Liver (tissue), 7 donors: ENCODE measurements at regions not wholly inside any gene's neighbourhood (a gene's known extent, or its start where the extent isn't known, plus 50 kb on each side); places are given as distances from the start of the nearest gene placed in this dataset.

Experiments used
- DNase-seq: peaks from one replicate; pipeline ENCODE4 v3.0.0-alpha.2; 2017; ENCODE audit warnings: low spot score
- H3K27ac ChIP-seq, 2 donors: one replicate each; pipeline ENCODE4 v1.7.0; 2013; ENCODE audit warnings: inconsistent platforms in 2 of 2, low read length in 2 of 2, control low read depth in 1 of 2, low read depth in 1 of 2, mild to moderate bottlenecking in 1 of 2
- H3K27me3 ChIP-seq, 4 donors: one replicate each; pipeline versions ENCODE4 v1.6.1 to v1.7.0; 2013; ENCODE audit warnings: low read length in 3 of 4, inconsistent platforms in 1 of 4, mild to moderate bottlenecking in 1 of 4, moderate library complexity in 1 of 4; ENCODE audit not compliant: control insufficient read depth in 4 of 4, insufficient read depth in 4 of 4
- H3K36me3 ChIP-seq, 4 donors: one replicate each; pipeline versions ENCODE4 v1.6.1 to v1.7.0; 2013; ENCODE audit warnings: low read length in 3 of 4, mild to moderate bottlenecking in 3 of 4, low read depth in 1 of 4, moderate library complexity in 1 of 4; ENCODE audit not compliant: control insufficient read depth in 4 of 4, insufficient read depth in 3 of 4
- H3K4me1 ChIP-seq, 4 donors: one replicate each; pipeline versions ENCODE4 v1.6.1 to v1.7.0; 2013; ENCODE audit warnings: low read length in 3 of 4, mild to moderate bottlenecking in 3 of 4, moderate library complexity in 1 of 4; ENCODE audit not compliant: control insufficient read depth in 4 of 4, insufficient read depth in 4 of 4
- H3K4me3 ChIP-seq, 3 donors: one replicate each; pipeline versions ENCODE4 v1.6.1 to v1.7.0; 2013; ENCODE audit warnings: low read length in 3 of 3, control low read depth in 1 of 3, low read depth in 1 of 3, mild to moderate bottlenecking in 1 of 3
- H3K9ac ChIP-seq, 2 donors: one replicate each; pipeline ENCODE4 v1.7.0; 2013; ENCODE audit warnings: low read length in 2 of 2, mild to moderate bottlenecking in 2 of 2, moderate library complexity in 2 of 2, control low read depth in 1 of 2, low read depth in 1 of 2
- H3K9me3 ChIP-seq, 4 donors: one replicate each; pipeline versions ENCODE4 v1.6.1 to v1.7.0; 2013; ENCODE audit warnings: low read length in 3 of 4; ENCODE audit not compliant: control insufficient read depth in 4 of 4
- ATF3 ChIP-seq: IDR thresholded peaks from 2 replicates; pipeline ENCODE4 v1.6.1; 2016; ENCODE audit warnings: antibody characterized with exemption
- FOXA1 ChIP-seq: IDR thresholded peaks from 2 replicates; pipeline ENCODE4 v1.6.1; 2016; ENCODE audit warnings: antibody characterized with exemption
- FOXA2 ChIP-seq: IDR thresholded peaks from 2 replicates; pipeline ENCODE4 v1.6.1; 2016; ENCODE audit warnings: antibody characterized with exemption
- GABPA ChIP-seq, 2 donors: IDR thresholded peaks in 1 of 2; conservative IDR thresholded peaks in 1 of 2; 2 replicates each; pipeline ENCODE4 v1.6.1; 2016; ENCODE audit warnings: antibody characterized with exemption in 2 of 2, mild to moderate bottlenecking in 1 of 2, moderate library complexity in 1 of 2
- HNF4G ChIP-seq: IDR thresholded peaks from 2 replicates; pipeline ENCODE4 v1.6.1; 2016; ENCODE audit warnings: antibody characterized with exemption
- JUND ChIP-seq, 2 donors: IDR thresholded peaks; 2 replicates each; pipeline ENCODE4 v1.6.1; 2016; ENCODE audit warnings: antibody characterized with exemption in 2 of 2
- NR2F2 ChIP-seq: IDR thresholded peaks from 2 replicates; pipeline ENCODE4 v1.6.1; 2016; ENCODE audit warnings: antibody characterized with exemption
- RAD21 ChIP-seq, 2 donors: IDR thresholded peaks; 2 replicates each; pipeline ENCODE4 v1.6.1; 2016; ENCODE audit warnings: antibody characterized with exemption in 2 of 2, mild to moderate bottlenecking in 2 of 2
- REST ChIP-seq: IDR thresholded peaks from 2 replicates; pipeline ENCODE4 v1.6.1; 2016; ENCODE audit warnings: antibody characterized with exemption, mild to moderate bottlenecking
- RXRA ChIP-seq, 2 donors: IDR thresholded peaks; 2 replicates each; pipeline ENCODE4 v1.6.1; 2017 to 2018; ENCODE audit warnings: antibody characterized with exemption in 2 of 2, mild to moderate bottlenecking in 1 of 2
- SP1 ChIP-seq: IDR thresholded peaks from 2 replicates; pipeline ENCODE4 v1.6.1; 2018; ENCODE audit warnings: antibody characterized with exemption, mild to moderate bottlenecking
- TAF1 ChIP-seq: conservative IDR thresholded peaks from 2 replicates; pipeline ENCODE4 v1.6.1; 2016; ENCODE audit warnings: antibody characterized with exemption, mild to moderate bottlenecking
- YY1 ChIP-seq: IDR thresholded peaks from 2 replicates; pipeline ENCODE4 v1.6.1; 2016; ENCODE audit warnings: antibody characterized with exemption, mild to moderate bottlenecking
- ZBTB33 ChIP-seq: IDR thresholded peaks from 2 replicates; pipeline ENCODE4 v1.6.1; 2016; ENCODE audit warnings: antibody characterized with exemption
- WGBS: extraction: QIAGEN DNeasy Blood & Tissue Kit; methylation state at CpG from one replicate; pipeline ENCODE4 v1.1.7; 2013; 5-methylcytosine and 5-hydroxymethylcytosine counted together
- donor health status: healthy.
- donor health status: healthy.
- donor health status: healthy.
- donor health status: healthy.

- TF ChIP-seq REST (no peak), SP1 (no peak), TAF1 (no peak), FOXA1 (no peak)
Measured at GRCh38 chr3:151556596-151556995, 95.7 kb upstream of the IGSF10 start (continued).

GRCh38 chr3:151555523-151555922, 94.7 kb upstream of the IGSF10 start:
- H3K27ac ChIP-seq, result no peak overlapping the region
- H3K27me3 ChIP-seq, result peaks cover 0 to 2% (median 0%) of the 10 kb centered on the region in 4 donors
- no peak for DNase-seq
- no peak overlapping the region for H3K4me3 ChIP-seq
- no peaks in the 10 kb centered on the region for H3K9me3 ChIP-seq
- WGBS, result 78% methylated on average over 2 of the region's 2 CpGs
- TF ChIP-seq ZBTB33, result no peak
- no peak for TF ChIP-seq FOXA1
- no peak for TF ChIP-seq YY1
- no peak for TF ChIP-seq ATF3
- no peak for TF ChIP-seq GABPA (IDR thresholded peaks at IDR 0.05 in 1 of 2, conservative IDR thresholded peaks at IDR 0.05 in 1 of 2)
- TF ChIP-seq SP1, result no peak
- no peak for TF ChIP-seq HNF4G
- no peak for TF ChIP-seq FOXA2
- TF ChIP-seq NR2F2, result no peak
- TF ChIP-seq JUND (IDR thresholded peaks at IDR 0.05), result no peak
- TF ChIP-seq REST, result no peak
- TF ChIP-seq RXRA (IDR thresholded peaks at IDR 0.05), result no peak
- no peak for TF ChIP-seq RAD21 (IDR thresholded peaks at IDR 0.05)
- H3K4me1 ChIP-seq, result no peaks in the 10 kb centered on the region
- H3K9ac ChIP-seq, result no peak overlapping the region
- no peaks in the 10 kb centered on the region for H3K36me3 ChIP-seq
